HL-60 (cell line): ENCODE measurements at regions not wholly inside any gene's neighbourhood (a gene's known extent, or its start where the extent isn't known, plus 50 kb on each side); places are given as distances from the start of the nearest gene placed in this dataset.
"Not testable (repeated sequence)": the region's sequence is repeated elsewhere in the genome, so short reads cannot be mapped to it uniquely, and the experiment has no call there.

Source experiments
- DNase-seq, 2 experiments: peaks; one replicate each; pipeline ENCODE4 v3.0.0-alpha.2; 2010 to 2020; ENCODE audit warnings: low read depth in 1 of 2, low spot score in 1 of 2
- H3K27ac ChIP-seq: fragments of 250-450 bp; sonication (Bioruptor Pico); replicated peaks from 2 replicates; pipeline ENCODE4 v1.5.1; 2020; ENCODE audit warnings: mild to moderate bottlenecking, moderate library complexity
- H3K27me3 ChIP-seq: fragments of 250-450 bp; sonication (Bioruptor Pico); 2 replicates; pipeline ENCODE4 v1.5.1; 2021; ENCODE audit warnings: mild to moderate bottlenecking, moderate library complexity; ENCODE audit not compliant: insufficient read depth, poor library complexity, severe bottlenecking
- H3K4me3 ChIP-seq: replicated peaks from 2 replicates; pipeline ENCODE4 v1.5.1; 2011; ENCODE audit warnings: mild to moderate bottlenecking, control low read depth, low read length; ENCODE audit not compliant: insufficient read depth
- CTCF ChIP-seq: IDR thresholded peaks from one replicate; pipeline ENCODE4 v1.5.1; 2011; ENCODE audit warnings: low read length, control low read depth, inconsistent platforms; ENCODE audit not compliant: insufficient read depth
- GABPA ChIP-seq: IDR thresholded peaks from 2 replicates; pipeline ENCODE4 v1.6.1; 2012; ENCODE audit warnings: low read depth
- POLR2AphosphoS5 ChIP-seq: IDR thresholded peaks from 2 replicates; pipeline ENCODE4 v1.6.1; 2012; ENCODE audit warnings: low read depth
- REST ChIP-seq: IDR thresholded peaks from 2 replicates; pipeline ENCODE4 v1.6.1; 2012; ENCODE audit warnings: low read depth; ENCODE audit not compliant: insufficient replicate concordance
- SPI1 ChIP-seq: IDR thresholded peaks from 2 replicates; pipeline ENCODE4 v1.6.1; 2012; ENCODE audit warnings: low read depth, mild to moderate bottlenecking, borderline replicate concordance

- no peak overlapping the region for H3K4me3 ChIP-seq
- H3K27me3 ChIP-seq: no peaks in the 10 kb centered on the region
- DNase-seq: no peak
- no peak overlapping the region for H3K27ac ChIP-seq
- TF ChIP-seq CTCF: no peak
- no peak for TF ChIP-seq GABPA
- no peak for TF ChIP-seq REST
- TF ChIP-seq SPI1: no peak
- no peak for TF ChIP-seq POLR2AphosphoS5
These were observed 133.7 kb downstream of the ATL2 start for GRCh38 chr2:38243186-38243880.

GRCh38 chr2:38239452-38239851 lies 137.6 kb downstream of the ATL2 start:
- H3K4me3 ChIP-seq: no peak overlapping the region
- no peak overlapping the region for H3K27ac ChIP-seq
- no peaks in the 10 kb centered on the region for H3K27me3 ChIP-seq
- no peak for DNase-seq
- TF ChIP-seq CTCF (no peak), GABPA (no peak), REST (no peak), POLR2AphosphoS5 (no peak), SPI1 (no peak)

- not testable (repeated sequence) for DNase-seq, H3K4me3 ChIP-seq, H3K27ac ChIP-seq, H3K27me3 ChIP-seq
These were observed 138.4 kb downstream of the ATL2 start for GRCh38 chr2:38238705-38239104.

DNA sequence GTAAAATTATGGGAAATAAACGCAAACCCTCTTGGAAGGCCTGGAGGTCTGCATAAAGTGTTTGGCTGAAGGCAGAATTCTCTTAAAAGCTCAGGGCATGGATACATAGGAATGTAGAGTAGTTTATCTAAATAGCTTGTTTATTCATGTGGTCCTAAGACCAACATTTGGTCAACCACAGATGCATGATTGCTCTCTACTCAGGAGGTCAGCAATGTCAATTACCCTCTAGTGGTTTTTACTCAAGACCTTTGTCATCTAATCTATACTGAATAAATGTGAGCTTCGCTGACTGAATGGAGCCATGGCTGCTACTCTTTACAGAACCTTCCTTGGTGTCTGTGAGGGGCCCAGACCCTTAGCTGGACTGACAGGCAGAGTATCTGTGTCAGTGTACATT lies 139.8 kb downstream of the ATL2 start:
- TF ChIP-seq CTCF: no peak
- TF ChIP-seq GABPA: no peak
- TF ChIP-seq POLR2AphosphoS5: no peak
- no peak for TF ChIP-seq REST
- TF ChIP-seq SPI1: no peak
- DNase-seq: no peak
- Histone ChIP-seq H3K4me3 (no peak overlapping the region), H3K27ac (no peak overlapping the region), H3K27me3 (no peaks in the 10 kb centered on the region)
